Esophagus muscularis mucosa (tissue), 4 donors: ENCODE measurements at regions not wholly inside any gene's neighbourhood (a gene's known extent, or its start where the extent isn't known, plus 50 kb on each side); places are given as distances from the start of the nearest gene placed in this dataset.

Experiments used
- CTCF ChIP-seq, 3 experiments: fragments of 200-600 bp in 2 of 3; fragments of 450-650 bp in 1 of 3; sonication (generic) in 2 of 3; IDR thresholded peaks; one replicate each; pipeline ENCODE4 v1.5.1; 2017 to 2019; ENCODE audit warnings: antibody characterized with exemption in 3 of 3, mild to moderate bottlenecking in 2 of 3, moderate library complexity in 1 of 3
- EP300 ChIP-seq: sonication (generic); formaldehyde crosslinking; IDR thresholded peaks from one replicate; pipeline ENCODE4 v1.6.1; 2017; ENCODE audit warnings: antibody characterized with exemption
- POLR2A ChIP-seq: fragments of 450-650 bp; IDR thresholded peaks from one replicate; pipeline ENCODE4 v1.6.1; 2017; ENCODE audit warnings: antibody characterized with exemption, moderate library complexity, mild to moderate bottlenecking, low read depth
- POLR2AphosphoS5 ChIP-seq, 2 donors: sonication (generic); formaldehyde crosslinking; IDR thresholded peaks; one replicate each; pipeline ENCODE4 v1.6.1; 2017; ENCODE audit warnings: antibody characterized with exemption in 2 of 2

DNA sequence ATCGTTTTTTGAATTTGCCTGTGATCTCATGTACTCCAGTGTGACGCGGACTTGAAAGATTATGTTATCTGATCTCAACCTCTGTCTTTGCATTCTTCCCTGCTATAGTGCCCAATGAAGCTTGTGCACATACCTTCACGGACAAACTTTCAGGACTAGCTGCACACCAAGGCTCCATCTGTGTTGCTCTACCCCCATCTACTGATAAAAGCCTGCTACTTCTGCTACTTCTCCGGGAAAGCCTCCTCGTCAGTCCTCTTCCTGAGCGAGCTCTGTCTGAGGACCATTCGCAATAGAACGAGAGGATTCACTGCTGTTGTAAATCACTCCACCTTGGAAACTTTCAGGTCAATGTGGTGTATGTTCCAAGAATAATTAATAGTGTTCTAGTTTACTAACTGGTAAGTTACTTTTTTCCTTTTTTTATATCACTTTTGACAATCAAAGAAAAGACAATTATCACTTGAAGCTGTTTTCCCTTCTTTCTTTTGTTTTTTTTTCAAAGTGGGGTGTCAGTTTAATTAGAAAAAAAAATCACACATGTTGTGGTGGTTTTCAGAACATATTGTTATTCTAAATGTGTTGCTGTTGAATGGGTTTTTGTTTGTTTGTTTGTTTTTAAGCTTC, 217.6 kb downstream of the ARRDC4 start:
- TF ChIP-seq CTCF (IDR thresholded peaks at IDR 0.05), result peak; percentile 62 to 78 (median 77)
- no peak for TF ChIP-seq POLR2AphosphoS5 (IDR thresholded peaks at IDR 0.05)
- no peak for TF ChIP-seq POLR2A
- no peak for TF ChIP-seq EP300
